KMS-11 (cell line): ENCODE measurements at regions not wholly inside any gene's neighbourhood (a gene's known extent, or its start where the extent isn't known, plus 50 kb on each side); places are given as distances from the start of the nearest gene placed in this dataset.

ENCODE experiments used
- H2AFZ ChIP-seq: fragments of 200-600 bp; sonication (generic); 2 replicates; pipeline ENCODE4 v1.6.1; 2016; ENCODE audit warnings: antibody characterized with exemption, mixed run types, low read depth
- H3K27ac ChIP-seq: fragments of 200-600 bp; sonication (generic); 2 replicates; pipeline ENCODE4 v1.6.1; 2016; ENCODE audit warnings: mild to moderate bottlenecking, mixed run types
- H3K27me3 ChIP-seq: fragments of 200-600 bp; sonication (generic); 2 replicates; pipeline ENCODE4 v1.6.1; 2017; ENCODE audit warnings: mild to moderate bottlenecking, low read depth, mixed run types, moderate library complexity; ENCODE audit not compliant: insufficient read depth
- H3K36me3 ChIP-seq: fragments of 200-600 bp; sonication (generic); 2 replicates; pipeline ENCODE4 v1.6.1; 2017; ENCODE audit warnings: mild to moderate bottlenecking, mixed run types; ENCODE audit not compliant: insufficient read depth
- H3K4me1 ChIP-seq: fragments of 200-600 bp; sonication (generic); 2 replicates; pipeline ENCODE4 v1.6.1; 2016; ENCODE audit warnings: mild to moderate bottlenecking, low read depth, mixed run types; ENCODE audit not compliant: poor library complexity, severe bottlenecking
- H3K4me2 ChIP-seq: fragments of 200-600 bp; sonication (generic); 2 replicates; pipeline ENCODE4 v1.7.0; 2016; ENCODE audit warnings: mild to moderate bottlenecking, mixed run types
- H3K4me3 ChIP-seq: fragments of 200-600 bp; sonication (generic); IDR thresholded peaks from 2 replicates; pipeline ENCODE4 v1.6.1; 2017; ENCODE audit warnings: low read depth, low read length, mixed read lengths; ENCODE audit not compliant: insufficient read depth
- H3K79me2 ChIP-seq: fragments of 200-600 bp; sonication (generic); 2 replicates; pipeline ENCODE4 v1.6.1; 2016; ENCODE audit warnings: low read depth, mixed run types; ENCODE audit not compliant: insufficient read depth
- H3K9ac ChIP-seq: fragments of 200-600 bp; sonication (generic); 2 replicates; pipeline ENCODE4 v1.6.1; 2016; ENCODE audit warnings: mild to moderate bottlenecking, mixed run types
- H4K20me1 ChIP-seq: fragments of 200-600 bp; sonication (generic); 2 replicates; pipeline ENCODE4 v1.6.1; 2016; ENCODE audit warnings: mild to moderate bottlenecking, mixed run types; ENCODE audit not compliant: insufficient read depth
- CTCF ChIP-seq: fragments of 200-600 bp; sonication (generic); conservative IDR thresholded peaks from 2 replicates; pipeline ENCODE4 v1.6.1; 2017; ENCODE audit warnings: low read depth, mild to moderate bottlenecking, antibody characterized with exemption, low read length, moderate library complexity, mixed read lengths

- Histone ChIP-seq H4K20me1 (no peaks in the 10 kb centered on the region), H3K79me2 (no peaks in the 10 kb centered on the region), H3K4me1 (no peaks in the 10 kb centered on the region), H2AFZ (no peak overlapping the region), H3K9ac (no peak overlapping the region), H3K36me3 (no peaks in the 10 kb centered on the region), H3K4me2 (no peak overlapping the region), H3K27ac (no peak overlapping the region), H3K27me3 (no peaks in the 10 kb centered on the region), H3K4me3 (no peak overlapping the region)
- TF ChIP-seq CTCF: no peak
These were observed 423.3 kb upstream of the GRM7 start for GRCh38 chr3:6437631-6438030.

GRCh38 chr3:6438031-6438430 is 422.9 kb upstream of the GRM7 start:
- H2AFZ ChIP-seq: no peak overlapping the region
- no peak overlapping the region for H3K4me2 ChIP-seq
- H3K4me1 ChIP-seq: no peaks in the 10 kb centered on the region
- no peak overlapping the region for H3K9ac ChIP-seq
- H3K4me3 ChIP-seq: no peak overlapping the region
- no peaks in the 10 kb centered on the region for H3K27me3 ChIP-seq
- H3K79me2 ChIP-seq: no peaks in the 10 kb centered on the region
- H3K27ac ChIP-seq: no peak overlapping the region
- H3K36me3 ChIP-seq: no peaks in the 10 kb centered on the region
- no peaks in the 10 kb centered on the region for H4K20me1 ChIP-seq
- TF ChIP-seq CTCF: no peak

- no peak for TF ChIP-seq CTCF
These were observed 421.7 kb upstream of the GRM7 start for GRCh38 chr3:6439226-6439625.

DNA sequence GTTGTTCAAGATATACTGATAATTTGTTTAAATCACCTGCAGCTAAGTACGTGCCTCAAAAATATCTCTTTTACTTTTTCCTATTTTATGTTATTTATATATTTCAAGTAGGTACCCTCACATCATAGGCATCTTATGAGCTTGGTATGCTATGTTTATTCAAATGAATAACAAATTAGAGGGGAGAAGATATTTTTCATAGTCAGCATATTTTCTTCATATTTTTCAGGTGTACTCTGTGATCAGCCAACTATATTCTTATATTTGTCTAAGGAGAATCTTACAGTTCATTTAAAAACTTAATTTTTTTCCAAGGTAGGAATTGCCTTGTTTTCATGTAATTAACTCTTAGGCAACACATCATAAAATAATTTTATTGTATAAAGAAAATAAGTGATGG is 421.1 kb upstream of the GRM7 start:
- H3K79me2 ChIP-seq: no peaks in the 10 kb centered on the region

More at GRCh38 chr3:6439226-6439625, 421.7 kb upstream of the GRM7 start:
- H2AFZ ChIP-seq: no peak overlapping the region
- no peak overlapping the region for H3K4me2 ChIP-seq
- no peaks in the 10 kb centered on the region for H3K4me1 ChIP-seq
- no peaks in the 10 kb centered on the region for H3K27me3 ChIP-seq
- no peaks in the 10 kb centered on the region for H4K20me1 ChIP-seq
- no peaks in the 10 kb centered on the region for H3K36me3 ChIP-seq
- no peak overlapping the region for H3K9ac ChIP-seq
- H3K79me2 ChIP-seq: no peaks in the 10 kb centered on the region
- H3K27ac ChIP-seq: no peak overlapping the region
- no peak overlapping the region for H3K4me3 ChIP-seq

More for the DNA sequence above, 421.1 kb upstream of the GRM7 start:
- H3K4me2 ChIP-seq: no peak overlapping the region
- TF ChIP-seq CTCF: no peak
- H3K27me3 ChIP-seq: no peaks in the 10 kb centered on the region
- H2AFZ ChIP-seq: no peak overlapping the region
- no peaks in the 10 kb centered on the region for H4K20me1 ChIP-seq
- H3K4me1 ChIP-seq: no peaks in the 10 kb centered on the region
- H3K27ac ChIP-seq: no peak overlapping the region
- H3K9ac ChIP-seq: no peak overlapping the region
- no peak overlapping the region for H3K4me3 ChIP-seq
- H3K36me3 ChIP-seq: no peaks in the 10 kb centered on the region
